Inferior parietal cortex (tissue), 1 donor: ENCODE measurements at regions not wholly inside any gene's neighbourhood (a gene's known extent, or its start where the extent isn't known, plus 50 kb on each side); places are given as distances from the start of the nearest gene placed in this dataset.
"Not testable (repeated sequence)": the region's sequence is repeated elsewhere in the genome, so short reads cannot be mapped to it uniquely, and the experiment has no call there.

Source experiments
- DNase-seq: peaks from one replicate; pipeline ENCODE4 v3.0.0-alpha.2; 2016; ENCODE audit errors: extremely low spot score

DNA sequence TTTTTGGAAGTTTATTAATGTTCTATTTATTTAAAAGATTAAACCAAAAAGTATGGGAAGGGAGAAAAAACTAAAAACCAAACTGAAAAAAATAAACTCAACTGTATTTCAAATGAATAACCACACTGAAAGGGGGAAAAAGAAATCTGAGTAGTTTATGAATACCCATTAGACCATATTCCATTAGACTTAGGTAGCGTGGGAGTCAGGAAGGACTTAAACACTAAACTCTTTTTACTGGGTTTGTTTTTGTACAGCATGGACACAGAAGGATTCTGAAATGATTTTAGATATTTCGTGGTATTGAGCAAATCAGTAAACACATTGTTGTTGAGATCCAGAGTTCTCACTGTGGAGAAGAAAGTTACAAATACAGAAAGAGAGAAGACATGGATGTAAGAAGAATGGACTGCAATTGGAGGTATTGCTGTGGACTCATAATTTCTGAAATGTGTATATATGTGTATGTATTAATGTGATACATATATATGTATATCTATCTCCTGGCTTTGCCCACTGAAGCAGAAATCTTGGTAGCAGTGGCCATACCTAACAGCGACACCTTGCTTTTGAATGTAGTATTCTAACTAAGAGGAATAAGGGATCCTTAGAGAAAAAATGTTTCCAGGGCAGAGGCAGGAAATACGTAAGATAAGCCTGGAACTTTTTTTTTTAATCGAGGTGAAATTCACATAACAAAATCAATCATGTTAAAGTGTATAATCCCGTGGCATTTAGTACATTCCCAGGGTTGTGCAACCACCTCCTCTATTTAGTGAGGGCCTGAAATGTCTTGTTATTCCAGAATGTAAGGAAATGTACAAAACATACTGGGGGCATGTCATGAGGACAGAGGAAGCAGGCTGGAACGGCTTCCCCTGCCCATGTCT is 228.8 kb downstream of the SMARCA2 start:
- DNase-seq = no peak

GRCh38 chr9:2247340-2247739 is 232.2 kb downstream of the SMARCA2 start:
- no peak for DNase-seq

- DNase-seq = no peak
Observed at GRCh38 chr9:2248768-2249265, 233.7 kb downstream of the SMARCA2 start.

GRCh38 chr9:2253636-2254580 is 238.8 kb downstream of the SMARCA2 start:
- DNase-seq = no peak

- no peak for DNase-seq
Observed at GRCh38 chr9:2255128-2255527, 240.0 kb downstream of the SMARCA2 start.

DNA sequence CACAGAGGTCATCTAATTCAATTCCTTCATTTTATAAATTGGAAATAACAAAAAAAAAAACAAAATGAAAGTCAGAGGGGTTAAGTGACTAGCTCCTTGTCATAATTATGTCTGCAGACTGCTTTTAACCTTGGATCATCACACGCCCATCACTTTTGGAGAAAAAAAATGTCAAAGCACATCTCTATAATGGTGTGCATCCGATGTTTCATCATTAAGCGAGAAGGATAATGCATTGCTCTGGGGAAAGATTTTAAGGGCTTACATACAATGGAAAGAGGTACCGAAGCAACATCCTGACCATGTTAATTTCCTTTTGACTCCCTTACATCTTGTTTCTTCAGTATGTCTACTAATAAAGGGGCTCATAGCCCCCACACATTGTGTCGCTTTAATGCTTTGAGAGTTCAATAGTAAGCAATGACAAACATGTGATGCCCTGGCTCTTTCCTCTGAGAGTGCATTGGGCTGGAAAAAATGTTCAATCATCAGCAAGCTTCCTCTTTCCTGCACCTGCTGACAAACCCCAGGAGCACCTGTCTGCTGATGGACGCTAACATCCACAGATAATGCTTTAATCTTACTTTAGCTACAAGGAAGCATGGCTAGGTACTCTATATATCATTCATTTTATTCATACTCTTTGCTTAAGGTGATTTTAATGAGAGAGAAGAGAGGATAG is 242.2 kb downstream of the SMARCA2 start:
- DNase-seq = no peak

GRCh38 chr9:2260417-2261306 is 245.5 kb downstream of the SMARCA2 start:
- no peak for DNase-seq

DNA sequence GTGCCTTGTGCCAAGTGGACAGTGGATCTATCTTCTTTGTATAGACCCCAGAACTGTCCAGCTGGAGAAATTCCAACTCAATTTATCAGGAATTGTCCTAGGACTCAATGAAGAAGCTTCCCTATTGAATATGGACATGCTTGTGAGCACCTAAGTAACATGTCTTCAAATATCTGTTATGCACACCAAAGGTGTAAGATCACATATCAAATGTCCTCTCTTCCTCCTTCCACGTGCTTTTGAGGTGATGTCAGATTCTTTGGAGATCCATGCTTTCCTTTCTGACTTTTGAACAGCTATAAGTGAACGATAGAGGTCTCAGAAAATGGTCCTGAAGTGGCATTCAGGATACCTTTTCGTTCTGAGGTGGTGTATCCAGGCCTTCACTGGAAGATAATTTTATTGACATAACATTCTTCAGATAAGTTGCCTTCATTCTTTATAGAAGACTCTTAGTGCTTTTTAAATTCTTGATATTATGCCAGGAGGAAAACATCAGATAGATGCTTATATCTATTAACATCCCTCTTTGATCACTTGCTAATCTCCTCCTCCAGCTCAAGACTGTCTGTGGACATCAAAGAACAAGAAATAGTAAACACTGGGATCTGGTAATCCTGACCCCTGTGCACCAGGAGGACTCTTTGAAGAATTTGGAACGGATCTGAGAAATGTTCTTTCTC is 246.4 kb downstream of the SMARCA2 start:
- no peak for DNase-seq

DNA sequence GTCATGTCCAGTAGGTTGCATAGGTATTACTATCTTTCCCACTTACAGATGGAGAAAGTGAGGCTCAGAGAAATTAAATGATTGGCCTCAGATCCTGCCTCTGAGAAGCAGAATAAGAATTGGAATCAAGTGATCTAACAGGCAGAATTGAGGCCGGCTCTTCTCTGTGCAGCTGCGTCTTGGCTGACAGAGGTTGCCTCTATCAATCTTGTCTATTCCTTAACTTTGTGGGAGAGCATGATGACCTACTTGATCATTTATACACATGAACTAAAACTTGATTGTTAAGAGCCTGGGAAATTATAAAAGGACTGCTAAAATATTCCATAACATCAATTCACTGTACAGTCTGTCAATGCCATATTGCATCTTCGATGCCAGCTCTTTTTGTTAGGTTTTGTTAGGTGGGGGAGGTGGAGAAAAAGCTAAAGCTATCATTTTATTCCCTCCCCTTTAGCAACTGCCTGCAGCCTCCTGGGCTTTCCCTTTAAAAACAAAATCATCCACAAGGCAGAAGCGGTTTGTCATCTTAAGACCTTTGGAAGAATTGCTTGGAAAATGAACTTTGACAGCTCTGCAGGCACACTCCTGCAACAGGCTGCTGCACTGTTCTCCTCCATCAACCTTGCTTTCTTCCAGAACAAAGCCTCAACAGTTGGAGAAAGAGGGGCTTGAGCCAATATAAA is 247.4 kb downstream of the SMARCA2 start:
- no peak for DNase-seq

DNA sequence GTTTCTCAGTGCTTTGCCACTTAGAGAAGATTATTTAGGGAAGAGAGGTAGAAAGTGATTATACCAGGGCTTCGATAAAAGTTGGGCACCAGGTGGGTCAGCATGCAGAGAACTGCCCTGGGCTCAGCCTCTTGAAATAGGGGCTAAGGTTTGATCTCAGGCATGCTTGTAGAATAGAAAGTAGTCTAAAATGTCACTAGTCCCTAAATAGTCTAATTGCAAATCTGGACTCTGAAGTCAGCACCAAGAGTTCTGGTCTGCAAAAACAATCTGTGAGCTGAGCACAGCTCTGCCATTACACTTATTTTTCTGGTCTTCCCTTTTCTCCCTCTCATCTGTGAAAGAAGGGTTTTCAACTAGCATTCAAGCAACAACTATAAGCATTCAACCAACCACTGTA is 248.0 kb downstream of the SMARCA2 start:
- DNase-seq = no peak

DNA sequence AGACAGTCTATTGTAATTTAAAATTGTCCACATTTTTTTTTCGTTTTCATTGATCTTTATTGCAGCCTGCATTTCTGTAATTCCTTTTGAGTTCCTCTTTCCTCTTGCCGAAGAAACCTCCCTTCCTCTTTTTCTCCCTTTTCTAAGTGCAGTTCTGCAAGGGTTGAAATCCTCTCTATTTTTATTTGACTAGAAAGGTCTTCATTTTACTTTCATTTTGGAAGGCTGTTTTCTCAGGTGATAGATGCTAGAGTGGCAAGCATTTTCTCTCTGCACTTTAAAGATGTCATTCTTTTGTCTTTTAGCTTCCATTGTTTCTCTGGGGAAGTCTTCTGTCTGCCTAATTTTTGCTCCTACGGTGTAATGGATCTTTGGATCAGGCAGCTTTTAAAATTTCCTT is 248.5 kb downstream of the SMARCA2 start:
- no peak for DNase-seq

DNA sequence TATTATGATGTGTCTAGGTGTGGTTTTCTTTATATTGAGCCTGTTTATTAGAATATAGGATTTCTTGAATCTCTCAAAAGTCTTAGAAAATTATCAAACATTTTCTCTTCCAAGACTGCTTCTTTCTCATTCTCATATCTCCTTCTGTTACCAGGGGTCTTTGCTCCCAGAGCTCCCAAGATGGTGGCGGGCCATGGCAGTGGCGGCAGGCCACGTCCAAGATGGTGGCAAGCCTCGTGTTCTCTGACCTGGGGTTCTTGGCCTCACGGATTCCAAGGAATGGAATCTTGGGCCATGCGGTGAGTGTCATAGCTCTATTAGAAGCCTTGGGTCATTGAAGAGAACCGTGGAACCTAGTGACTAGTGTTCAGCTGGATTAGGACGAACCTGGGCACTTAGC is 248.9 kb downstream of the SMARCA2 start:
- no peak for DNase-seq

DNA sequence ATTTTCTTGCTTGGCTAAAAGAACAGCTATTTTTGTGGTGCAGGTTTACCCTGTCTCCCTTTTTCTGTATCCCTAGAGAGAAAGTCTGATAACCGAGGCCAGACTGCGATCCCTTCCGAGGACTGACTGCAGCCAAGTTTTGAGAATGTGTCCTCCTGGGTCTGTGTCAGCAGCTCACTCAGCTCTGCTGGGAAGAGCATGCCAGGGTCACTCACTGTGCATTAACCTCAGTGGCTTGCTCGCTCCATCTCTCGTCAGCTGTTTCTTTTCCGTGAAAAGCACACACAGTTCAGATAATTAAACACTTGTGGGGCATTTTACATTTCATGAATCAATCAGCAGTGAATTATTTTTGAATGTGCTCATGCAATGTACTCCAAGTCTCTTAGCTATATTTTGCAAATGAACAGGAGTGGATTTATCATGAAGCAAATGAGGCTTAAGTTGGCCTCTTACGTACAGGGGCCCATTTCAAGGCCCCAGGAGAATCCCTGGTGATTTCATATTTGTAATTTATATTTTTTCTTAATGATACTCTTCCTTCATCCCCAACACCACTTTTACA is 252.1 kb downstream of the SMARCA2 start:
- DNase-seq = no peak

- DNase-seq = no peak
Observed at GRCh38 chr9:2269778-2270177, 254.6 kb downstream of the SMARCA2 start.

- DNase-seq = no peak
Observed at GRCh38 chr9:2270565-2270964, 255.4 kb downstream of the SMARCA2 start.

GRCh38 chr9:2271426-2271825 is 256.3 kb downstream of the SMARCA2 start:
- DNase-seq = no peak

DNA sequence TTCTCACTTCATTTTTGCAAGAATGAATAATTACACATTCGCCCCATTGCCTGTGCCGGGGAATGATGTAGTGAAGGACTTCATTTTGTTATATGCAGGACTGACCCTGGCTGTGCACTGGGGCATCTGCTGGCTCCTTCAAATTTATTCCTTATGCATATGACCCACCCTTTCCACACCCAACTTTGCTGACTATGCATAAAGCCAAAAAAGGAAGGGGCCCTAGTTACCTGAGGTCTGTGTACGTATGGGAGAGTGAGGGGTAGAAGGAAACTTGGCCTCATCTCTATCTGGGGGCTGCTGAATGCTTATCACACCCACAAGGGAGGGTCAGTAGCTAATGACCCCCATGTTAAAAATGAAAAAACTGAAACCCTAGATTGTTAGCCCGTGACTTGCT is 259.6 kb downstream of the SMARCA2 start:
- no peak for DNase-seq

DNA sequence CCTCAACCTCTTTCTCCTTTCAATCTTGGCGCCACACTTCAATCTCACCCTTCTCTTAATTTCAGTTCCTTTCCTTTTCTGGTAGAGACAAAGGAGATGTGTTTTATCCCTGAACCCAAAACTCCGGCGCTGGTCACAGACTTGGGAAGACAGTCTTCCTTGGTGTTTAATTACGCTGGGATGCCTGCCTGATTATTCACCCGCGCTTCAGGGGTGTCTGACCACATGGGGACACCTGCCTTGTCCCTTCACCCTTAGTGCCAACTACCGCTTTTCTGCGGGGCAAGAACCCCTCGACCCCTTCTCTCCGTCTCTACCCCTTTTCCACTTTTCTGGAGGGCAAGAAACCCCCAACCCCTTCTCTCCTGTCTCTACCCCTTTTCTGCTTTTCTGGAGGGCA is 261.1 kb downstream of the SMARCA2 start:
- no peak for DNase-seq

GRCh38 chr9:2277133-2277532 is 262.0 kb downstream of the SMARCA2 start:
- not testable (repeated sequence) for DNase-seq
